H1 (cell line): ENCODE measurements at regions not wholly inside any gene's neighbourhood (a gene's known extent, or its start where the extent isn't known, plus 50 kb on each side); places are given as distances from the start of the nearest gene placed in this dataset.

ENCODE experiments used
- CEBPB ChIP-seq: IDR thresholded peaks from 2 replicates; pipeline ENCODE4 v1.6.1; 2012; ENCODE audit warnings: low read depth, low read length
- EZH2 ChIP-seq: fragments of 200-600 bp; sonication (generic); IDR thresholded peaks from 2 replicates; pipeline ENCODE4 v1.7.1; 2012; ENCODE audit warnings: low read depth, mild to moderate bottlenecking, moderate library complexity, low read length, inconsistent platforms; ENCODE audit not compliant: severe bottlenecking
- GTF2F1 ChIP-seq: IDR thresholded peaks from 2 replicates; pipeline ENCODE4 v1.6.1; 2012; ENCODE audit warnings: low read depth, low read length, improper control_type of control experiment, borderline replicate concordance
- JUND ChIP-seq: IDR thresholded peaks from 2 replicates; pipeline ENCODE4 v1.6.1; 2011; ENCODE audit warnings: mild to moderate bottlenecking, improper control_type of control experiment, low read length
- MAFK ChIP-seq: IDR thresholded peaks from 2 replicates; pipeline ENCODE4 v1.6.1; 2012; ENCODE audit warnings: low read depth, mild to moderate bottlenecking, improper control_type of control experiment, low read length
- POLR2A ChIP-seq, 2 experiments: IDR thresholded peaks; 1 replicate in 1 of 2; 2 replicates in 1 of 2; pipeline ENCODE4 v1.6.1; 2011; ENCODE audit warnings: low read depth in 2 of 2, low read length in 2 of 2, mild to moderate bottlenecking in 2 of 2; ENCODE audit errors: control extremely low read depth in 1 of 2
- POLR2AphosphoS5 ChIP-seq: IDR thresholded peaks from 2 replicates; pipeline ENCODE4 v1.6.1; 2011; ENCODE audit warnings: low read depth, low read length
- RXRA ChIP-seq: IDR thresholded peaks from 2 replicates; pipeline ENCODE4 v1.6.1; 2011; ENCODE audit warnings: low read depth, mild to moderate bottlenecking, low read length, moderate library complexity; ENCODE audit not compliant: insufficient read depth
- SAP30 ChIP-seq: fragments of 300-600 bp; sonication (generic); IDR thresholded peaks from 2 replicates; pipeline ENCODE4 v1.7.1; 2012; ENCODE audit warnings: low read length, moderate library complexity, mild to moderate bottlenecking, inconsistent platforms; ENCODE audit not compliant: insufficient read depth, insufficient replicate concordance
- ZNF274 ChIP-seq: IDR thresholded peaks from 2 replicates; pipeline ENCODE4 v1.7.0; 2012; ENCODE audit warnings: low read length, borderline replicate concordance; ENCODE audit errors: extremely low read depth
- TF ChIP-seq, protein P1 (sequence below), 3 experiments: IDR thresholded peaks; 1 replicate in 2 of 3; 2 replicates in 1 of 3; pipeline versions ENCODE4 v1.5.1 to v1.6.1; 2011; ENCODE audit warnings: low read length in 3 of 3, mild to moderate bottlenecking in 3 of 3, inconsistent platforms in 2 of 3, low read depth in 1 of 3, moderate library complexity in 1 of 3; ENCODE audit not compliant: insufficient read depth in 1 of 3; ENCODE audit errors: control extremely low read depth in 1 of 3

DNA sequence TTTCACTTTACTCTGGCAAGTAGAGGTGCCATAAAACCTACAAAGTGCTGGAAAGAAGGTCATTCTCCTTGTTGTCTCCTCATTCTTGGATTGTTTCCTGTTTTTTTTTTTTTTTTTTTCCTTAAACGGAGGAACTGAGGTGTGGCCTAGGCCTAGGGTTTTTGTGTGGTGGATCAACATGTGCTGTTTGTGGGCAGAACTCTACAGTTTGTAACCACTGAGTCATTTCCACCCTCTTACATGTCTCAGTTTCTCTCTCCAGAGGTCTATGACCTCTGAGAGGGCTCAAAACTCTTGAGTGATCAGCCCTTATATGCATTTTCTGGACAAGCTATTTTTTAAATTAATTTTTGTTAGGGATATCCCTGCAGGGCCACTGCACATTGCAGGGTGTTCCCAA lies 296.0 kb downstream of the PPP1R3A start:
- TF ChIP-seq SAP30 (no peak), GTF2F1 (no peak), ZNF274 (no peak), CEBPB (no peak), POLR2AphosphoS5 (no peak), MAFK (no peak), POLR2A (IDR thresholded peaks at IDR 0.05; ENCODE audit: control extremely low read depth in 1 of 2, low read depth in 2 of 2, low read length in 2 of 2) (no peak), EZH2 (no peak), RXRA (no peak), JUND (no peak)
- TF ChIP-seq, protein P1, sequence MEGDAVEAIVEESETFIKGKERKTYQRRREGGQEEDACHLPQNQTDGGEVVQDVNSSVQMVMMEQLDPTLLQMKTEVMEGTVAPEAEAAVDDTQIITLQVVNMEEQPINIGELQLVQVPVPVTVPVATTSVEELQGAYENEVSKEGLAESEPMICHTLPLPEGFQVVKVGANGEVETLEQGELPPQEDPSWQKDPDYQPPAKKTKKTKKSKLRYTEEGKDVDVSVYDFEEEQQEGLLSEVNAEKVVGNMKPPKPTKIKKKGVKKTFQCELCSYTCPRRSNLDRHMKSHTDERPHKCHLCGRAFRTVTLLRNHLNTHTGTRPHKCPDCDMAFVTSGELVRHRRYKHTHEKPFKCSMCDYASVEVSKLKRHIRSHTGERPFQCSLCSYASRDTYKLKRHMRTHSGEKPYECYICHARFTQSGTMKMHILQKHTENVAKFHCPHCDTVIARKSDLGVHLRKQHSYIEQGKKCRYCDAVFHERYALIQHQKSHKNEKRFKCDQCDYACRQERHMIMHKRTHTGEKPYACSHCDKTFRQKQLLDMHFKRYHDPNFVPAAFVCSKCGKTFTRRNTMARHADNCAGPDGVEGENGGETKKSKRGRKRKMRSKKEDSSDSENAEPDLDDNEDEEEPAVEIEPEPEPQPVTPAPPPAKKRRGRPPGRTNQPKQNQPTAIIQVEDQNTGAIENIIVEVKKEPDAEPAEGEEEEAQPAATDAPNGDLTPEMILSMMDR (IDR thresholded peaks at IDR 0.05; ENCODE audit: control extremely low read depth in 1 of 3, insufficient read depth in 1 of 3, low read depth in 1 of 3, low read length in 3 of 3), result no peak
